GM21717 (cell line): ENCODE measurements at regions not wholly inside any gene's neighbourhood (a gene's known extent, or its start where the extent isn't known, plus 50 kb on each side); places are given as distances from the start of the nearest gene placed in this dataset.
"Not testable (repeated sequence)": the region's sequence is repeated elsewhere in the genome, so short reads cannot be mapped to it uniquely, and the experiment has no call there.

Experiments used
- ATAC-seq: cut with Tn5 transposase; IDR thresholded peaks from one replicate; pipeline ENCODE4 v1.9.1; 2021; ENCODE audit warnings: mild to moderate bottlenecking, moderate library complexity; ENCODE audit not compliant: unreplicated experiment

DNA sequence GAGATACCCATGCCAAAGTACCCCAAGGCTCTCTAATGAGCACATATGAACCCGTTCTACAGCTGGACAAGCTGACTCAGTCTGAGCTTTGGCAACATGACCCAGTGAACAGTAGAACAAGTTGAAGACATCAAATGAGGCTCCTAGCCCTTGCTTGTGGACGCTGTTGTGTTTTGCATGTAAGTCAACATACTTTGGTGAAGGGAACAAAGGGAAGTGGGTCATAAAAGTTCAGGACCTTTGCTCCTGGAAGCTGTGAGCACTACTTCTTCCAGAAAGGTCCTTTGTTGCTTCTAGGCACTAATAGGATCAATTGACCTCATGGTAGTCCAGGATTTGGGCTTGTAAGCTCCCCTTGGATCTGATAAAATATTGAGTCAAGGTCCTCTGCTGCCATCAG lies 613.5 kb upstream of the TBX3 start:
- ATAC-seq = no peak

GRCh38 chr12:115296613-115297198 lies 612.7 kb upstream of the TBX3 start:
- ATAC-seq = no peak

- no peak for ATAC-seq
These were observed 611.9 kb upstream of the TBX3 start for GRCh38 chr12:115295886-115296285.

DNA sequence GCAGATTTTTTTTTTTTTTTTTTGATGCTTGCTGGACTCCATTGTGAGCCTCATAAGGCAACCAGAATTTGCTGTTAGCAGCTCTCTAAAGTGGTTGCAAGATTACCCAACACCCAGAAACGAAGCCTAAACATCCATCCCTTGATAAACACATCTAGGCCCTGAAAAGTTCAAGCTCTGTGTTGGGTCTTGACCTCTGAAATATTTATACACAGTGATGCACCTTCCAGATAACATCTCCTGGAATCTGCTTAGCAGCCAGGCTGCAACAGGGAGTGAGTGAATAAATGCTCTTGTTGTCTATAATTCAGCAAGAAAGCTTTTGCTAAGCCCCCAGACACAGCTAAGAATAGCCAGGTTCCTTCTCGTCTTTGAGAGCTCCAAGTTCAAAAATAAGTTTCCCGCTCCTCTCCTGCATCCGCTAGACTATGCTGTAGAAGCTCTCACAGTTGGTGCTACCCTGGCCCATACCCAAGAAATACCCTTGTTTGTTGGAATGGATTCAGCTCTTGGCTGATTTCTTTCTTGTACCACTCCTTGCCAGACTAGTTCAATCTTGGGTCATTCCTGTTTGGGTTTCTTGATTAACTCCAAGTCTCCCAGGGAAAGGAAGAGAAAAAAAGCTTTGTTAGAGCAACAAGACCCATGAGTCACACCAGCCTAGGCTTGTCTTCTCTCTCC lies 610.6 kb upstream of the TBX3 start:
- no peak for ATAC-seq

GRCh38 chr12:115285429-115285828 lies 601.5 kb upstream of the TBX3 start:
- ATAC-seq = not testable (repeated sequence)

DNA sequence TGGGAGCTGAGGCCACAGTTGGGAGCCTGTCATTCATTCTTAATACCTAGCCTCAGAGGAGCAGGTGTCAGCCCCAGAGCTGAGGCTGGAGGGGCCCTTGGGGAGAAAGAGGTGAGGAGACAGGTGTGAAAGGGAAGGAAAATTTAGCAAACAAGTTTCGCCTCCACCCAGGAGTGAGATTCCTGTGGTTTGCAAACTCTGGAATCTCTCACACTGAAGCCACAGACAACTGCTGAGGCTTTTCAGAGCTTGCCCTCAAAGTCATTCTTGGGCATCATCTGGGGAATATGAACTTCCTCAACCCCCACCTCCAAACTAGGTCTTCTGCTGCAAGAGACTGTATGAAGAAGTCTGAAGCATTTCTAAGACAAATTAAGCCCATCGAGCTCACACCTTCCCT lies 589.5 kb upstream of the TBX3 start:
- no peak for ATAC-seq

DNA sequence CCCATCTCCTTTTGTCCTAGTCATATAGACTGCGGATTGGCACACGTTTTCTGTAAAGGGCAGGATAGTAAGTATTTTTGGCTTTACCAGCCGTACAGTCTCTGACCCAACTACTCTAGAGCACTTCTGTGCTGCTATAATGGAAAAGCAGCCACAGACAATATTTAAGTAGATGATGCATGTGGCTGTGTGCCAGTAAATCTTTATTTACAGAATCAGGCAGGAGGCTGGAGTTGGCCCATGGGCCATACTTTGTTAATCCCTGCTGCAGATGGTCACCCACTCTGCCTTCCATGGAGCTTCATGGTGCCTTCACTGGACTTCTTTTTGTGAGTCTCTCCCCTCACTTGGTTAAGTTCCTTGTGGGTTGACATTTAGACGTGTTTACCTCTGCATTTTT lies 584.5 kb upstream of the TBX3 start:
- ATAC-seq = no peak

DNA sequence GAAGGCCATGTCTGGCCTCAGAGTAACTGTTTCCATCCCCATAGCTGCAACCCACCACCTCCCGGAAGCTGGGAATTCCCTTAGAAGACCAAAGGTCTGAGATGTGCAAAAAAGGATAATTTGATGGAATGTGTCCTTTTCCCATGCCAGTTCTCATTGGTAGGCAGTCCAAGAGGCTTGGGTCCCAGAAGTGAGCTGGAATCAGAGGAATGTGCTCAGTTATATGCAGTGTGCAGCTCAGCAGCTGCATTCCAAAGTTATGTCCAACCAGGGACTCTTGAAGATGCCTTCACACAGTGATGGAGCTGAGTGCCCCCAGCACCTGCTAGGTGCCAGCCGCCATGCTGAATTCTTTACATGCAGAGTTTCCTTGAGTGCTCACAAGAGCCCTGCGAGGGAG lies 583.9 kb upstream of the TBX3 start:
- no peak for ATAC-seq

DNA sequence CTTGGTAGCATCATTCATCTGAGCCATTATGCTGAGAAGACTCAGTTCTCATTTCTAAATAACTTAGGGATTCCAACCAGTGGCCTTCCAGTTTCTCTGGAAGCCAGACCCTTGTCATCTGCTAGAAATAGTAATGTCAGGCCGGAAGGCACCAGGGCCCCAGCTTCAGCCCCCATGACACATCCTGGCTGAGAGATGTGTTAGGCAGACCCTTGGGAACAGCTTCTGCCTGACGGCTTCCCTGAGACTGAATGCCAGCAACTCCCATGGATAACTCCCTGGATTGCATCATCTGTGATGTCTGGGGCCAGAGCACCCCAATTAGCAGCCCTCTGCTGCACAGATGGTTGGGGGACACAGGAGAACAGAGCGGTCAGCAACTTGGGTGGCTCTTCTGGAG lies 583.5 kb upstream of the TBX3 start:
- no peak for ATAC-seq

DNA sequence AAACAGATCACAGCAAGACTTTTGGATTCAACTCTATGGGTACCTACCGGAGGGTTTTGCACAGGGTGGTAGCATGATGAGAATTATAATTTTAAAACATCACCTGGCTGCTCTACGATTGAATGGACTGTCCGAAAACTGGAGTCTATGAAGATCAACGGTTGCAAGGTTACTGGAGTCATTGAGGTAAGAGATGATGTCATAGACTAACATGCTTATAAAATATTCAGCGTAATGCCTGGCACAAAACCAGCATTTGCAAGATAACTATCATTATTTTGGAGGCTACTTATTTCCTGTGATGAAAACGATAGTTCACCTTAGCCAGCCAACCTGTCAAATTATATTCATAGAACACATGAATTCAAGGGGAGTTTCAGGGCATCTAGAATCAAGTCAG lies 580.6 kb upstream of the TBX3 start:
- ATAC-seq = no peak

DNA sequence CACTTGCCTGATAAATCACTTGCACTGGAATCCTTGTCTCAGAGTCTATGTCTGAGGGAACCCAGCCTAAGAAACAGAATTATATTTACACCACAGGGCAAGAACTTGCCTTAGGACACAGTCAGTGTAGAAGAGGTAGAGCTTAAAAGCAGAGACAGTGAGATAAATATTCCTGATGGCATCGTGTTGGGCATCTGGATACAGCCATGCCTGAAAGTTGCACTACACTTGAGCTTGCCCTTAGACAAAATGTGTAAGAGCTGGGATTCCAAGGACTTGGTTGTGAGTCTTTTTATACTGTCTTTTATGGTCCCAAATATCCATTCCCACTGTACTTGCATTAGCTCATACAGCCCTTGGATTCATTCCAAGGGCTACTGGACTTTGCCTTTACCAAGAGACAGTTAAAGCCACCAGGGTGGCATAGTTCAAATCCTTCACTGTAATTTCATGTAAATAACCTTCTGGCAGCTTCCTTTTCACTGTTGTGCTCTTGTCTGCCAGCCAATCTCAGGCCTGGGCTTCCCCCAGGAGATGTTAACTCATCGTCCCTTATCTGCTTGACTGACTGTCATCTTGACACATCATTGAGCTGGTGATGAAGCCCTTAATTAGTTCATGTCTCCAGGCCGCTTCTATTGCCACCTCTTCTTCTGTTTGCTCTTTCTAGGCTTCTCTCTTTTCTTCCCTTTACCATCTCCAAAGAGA lies 577.9 kb upstream of the TBX3 start:
- no peak for ATAC-seq

GRCh38 chr12:115260762-115261675 lies 577.0 kb upstream of the TBX3 start:
- ATAC-seq = no peak

GRCh38 chr12:115259968-115260747 lies 576.2 kb upstream of the TBX3 start:
- ATAC-seq = no peak

GRCh38 chr12:115257791-115258190 lies 573.8 kb upstream of the TBX3 start:
- no peak for ATAC-seq

DNA sequence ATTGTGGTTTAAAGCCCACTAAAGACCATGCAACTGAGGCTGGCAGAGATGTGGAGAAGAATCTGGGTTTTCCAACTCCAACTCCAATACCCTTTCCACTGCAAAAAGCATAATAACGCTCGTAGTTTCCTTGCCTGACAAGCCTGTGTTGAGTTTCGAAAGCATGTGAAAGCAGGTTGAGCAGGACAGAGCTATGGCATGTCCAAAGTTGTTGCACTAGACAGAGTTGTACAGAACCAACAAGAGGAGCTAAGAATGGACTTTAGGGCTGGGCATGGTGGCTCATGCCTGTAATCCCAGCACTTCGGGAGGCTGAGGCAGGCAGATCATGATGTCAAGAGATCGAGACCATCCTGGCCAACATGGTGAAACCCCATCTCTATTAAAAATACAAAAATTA lies 572.0 kb upstream of the TBX3 start:
- no peak for ATAC-seq

DNA sequence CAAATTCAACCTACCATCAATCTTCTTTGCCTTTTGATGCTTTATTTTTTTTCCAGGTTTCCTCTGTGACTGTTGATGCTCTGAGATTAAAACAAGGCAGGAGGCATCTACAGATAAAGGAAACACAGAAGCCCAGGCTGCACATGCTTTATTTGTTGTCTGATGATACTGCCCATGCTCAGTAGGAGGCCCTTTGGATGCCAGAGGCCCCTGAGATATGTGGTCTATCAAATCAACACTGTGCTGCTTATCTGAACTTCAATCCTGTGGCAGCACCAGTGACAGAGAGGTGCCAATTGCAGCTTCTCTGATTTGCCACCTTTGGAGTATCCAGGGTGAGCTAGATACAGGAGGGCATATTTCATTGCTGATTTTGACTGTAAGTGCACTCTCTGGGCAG lies 571.3 kb upstream of the TBX3 start:
- no peak for ATAC-seq

GRCh38 chr12:115253049-115253448 lies 569.1 kb upstream of the TBX3 start:
- no peak for ATAC-seq

DNA sequence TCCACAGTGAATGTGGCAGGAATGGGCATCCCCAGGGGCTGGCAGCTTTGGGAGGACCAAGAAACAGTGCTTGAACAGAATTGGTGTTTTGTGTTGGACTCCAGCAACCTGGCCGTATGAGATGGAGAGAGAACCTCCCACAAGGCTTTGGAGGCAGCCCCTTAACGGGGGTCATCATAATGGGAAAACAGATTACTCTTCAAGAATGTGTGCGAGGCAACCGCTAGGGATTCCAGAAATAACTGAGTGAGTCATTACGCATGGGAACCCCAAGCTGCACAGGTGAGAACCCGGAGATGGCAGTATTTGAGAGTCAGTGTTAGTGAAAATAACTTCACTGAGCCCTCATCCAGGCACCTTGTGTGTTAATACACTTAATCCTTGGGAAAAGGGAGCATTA lies 567.8 kb upstream of the TBX3 start:
- ATAC-seq = no peak

- no peak for ATAC-seq
These were observed 565.8 kb upstream of the TBX3 start for GRCh38 chr12:115249671-115250278.

DNA sequence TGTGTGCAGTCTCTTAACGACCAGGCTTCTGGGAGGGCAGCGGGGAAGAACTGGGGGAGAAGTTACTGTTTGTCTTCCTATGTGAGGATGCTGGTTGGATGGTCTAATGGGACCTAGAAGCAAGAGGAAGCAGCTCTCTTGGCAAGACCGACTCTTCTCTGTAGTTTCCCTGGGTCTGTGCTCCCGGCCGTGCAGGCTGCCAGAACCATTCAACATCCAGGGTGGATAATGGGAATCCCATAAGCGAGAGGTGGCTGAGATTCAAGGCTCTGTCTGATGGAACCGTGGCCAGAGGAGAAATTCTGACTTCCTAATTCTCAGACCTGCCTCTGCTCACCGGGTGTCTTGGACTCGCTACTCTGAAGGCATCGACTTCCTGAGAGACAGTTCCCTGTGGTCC lies 561.0 kb upstream of the TBX3 start:
- no peak for ATAC-seq
